ENCODE measurements at regions not wholly inside any gene's neighbourhood (a gene's known extent, or its start where the extent isn't known, plus 50 kb on each side); places are given as distances from the start of the nearest gene placed in this dataset.
"Not testable (repeated sequence)": the region's sequence is repeated elsewhere in the genome, so short reads cannot be mapped to it uniquely, and the experiment has no call there.

DNA sequence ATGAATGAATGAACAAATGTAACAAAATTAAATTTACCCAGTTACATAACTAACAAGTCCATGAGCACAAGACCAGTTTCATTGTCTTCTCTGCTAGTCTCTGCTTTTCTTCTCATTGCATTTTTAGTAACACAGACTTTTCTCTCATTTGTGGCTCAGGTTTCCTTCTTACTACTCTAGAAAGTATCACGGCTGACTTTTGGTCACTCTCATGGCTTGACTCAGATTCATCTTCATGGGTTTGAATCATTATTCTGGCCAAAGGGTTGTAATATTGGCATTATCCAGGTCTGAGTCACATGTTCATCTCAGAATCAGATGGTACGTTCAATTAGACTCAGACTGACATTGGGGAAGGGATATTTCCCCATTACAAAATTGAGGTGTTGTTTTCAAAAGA is 121.5 kb upstream of the SATB1 start:
- no peak for DNase-seq (ENCODE audit: low spot score)

DNA sequence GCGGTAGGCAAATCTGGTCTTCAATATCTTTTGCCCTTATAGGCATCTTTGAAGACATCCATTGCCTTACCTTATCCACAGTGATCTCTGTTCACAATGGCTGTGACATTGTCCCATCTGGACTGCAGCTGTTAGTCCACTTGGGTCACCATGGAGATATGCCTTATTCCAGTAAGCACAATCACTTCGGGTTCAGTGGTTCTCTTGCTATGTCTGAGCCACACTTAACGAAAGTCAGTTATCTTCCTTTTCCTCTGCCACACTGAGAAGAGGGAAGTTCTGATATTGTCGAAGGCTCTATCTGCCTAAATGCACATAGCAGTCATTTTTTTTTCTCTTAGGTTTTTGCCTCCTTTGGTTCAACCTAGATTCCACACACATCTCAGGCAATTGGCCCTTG is 119.0 kb upstream of the SATB1 start:
- DNase-seq (ENCODE audit: low spot score): no peak

DNA sequence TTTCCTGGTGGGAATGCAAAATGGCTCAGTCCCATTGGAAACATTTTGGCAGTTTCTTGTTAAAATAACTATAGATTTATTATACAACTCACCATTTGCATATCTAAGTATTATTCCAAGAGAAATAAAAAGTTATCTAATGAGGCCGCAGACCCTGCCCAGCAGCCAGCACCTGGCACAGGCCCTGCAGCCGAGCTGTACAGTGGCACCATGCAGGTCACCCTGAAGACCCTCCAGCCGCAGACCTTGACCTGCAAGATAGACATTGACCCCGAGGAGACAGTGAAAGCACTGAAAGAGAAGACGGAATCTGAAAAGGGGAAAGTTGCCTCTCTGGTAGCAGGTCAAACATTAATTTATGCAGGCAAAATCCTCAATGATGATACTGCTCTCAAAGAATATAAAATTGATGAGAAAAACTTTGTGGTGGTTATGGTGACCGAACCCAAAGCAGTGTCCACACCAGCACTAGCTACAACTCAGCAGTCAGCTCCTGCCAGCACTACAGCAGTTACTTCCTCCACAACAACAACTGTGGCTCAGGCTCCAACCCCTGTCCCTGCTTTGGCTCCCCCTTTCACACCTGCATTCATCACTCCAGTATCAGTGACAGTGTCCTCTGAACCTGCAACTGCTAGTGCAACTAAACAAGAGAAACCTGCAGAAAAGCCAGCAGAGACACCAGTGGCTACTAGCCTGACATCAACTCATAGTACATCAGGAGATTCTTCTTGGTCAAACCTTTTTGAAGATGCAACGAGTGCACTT is 113.5 kb upstream of the SATB1 start:
- no peak for DNase-seq (ENCODE audit: low spot score)

- DNase-seq (ENCODE audit: low spot score): no peak
These were observed 107.9 kb upstream of the SATB1 start for GRCh38 chr3:18533039-18533438.

DNA sequence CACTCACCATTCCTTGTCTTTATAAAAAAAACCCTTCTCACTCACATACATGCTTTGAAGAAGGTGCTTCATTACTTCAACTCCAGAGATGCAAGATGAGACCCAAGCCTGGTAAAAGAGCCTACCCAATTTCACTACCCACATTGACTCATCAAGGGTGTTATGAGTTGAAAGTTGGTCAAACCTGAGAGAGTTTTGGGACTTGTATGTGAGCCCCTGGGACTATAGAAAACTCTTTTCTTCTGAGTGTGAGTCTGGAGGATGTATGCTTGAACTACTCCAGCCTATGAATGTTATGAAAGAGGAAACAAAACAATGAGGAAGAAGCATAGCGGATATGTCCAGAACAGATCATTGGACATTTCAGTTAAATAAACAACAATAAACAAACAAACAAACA is 106.5 kb upstream of the SATB1 start:
- DNase-seq (ENCODE audit: low spot score): no peak

DNA sequence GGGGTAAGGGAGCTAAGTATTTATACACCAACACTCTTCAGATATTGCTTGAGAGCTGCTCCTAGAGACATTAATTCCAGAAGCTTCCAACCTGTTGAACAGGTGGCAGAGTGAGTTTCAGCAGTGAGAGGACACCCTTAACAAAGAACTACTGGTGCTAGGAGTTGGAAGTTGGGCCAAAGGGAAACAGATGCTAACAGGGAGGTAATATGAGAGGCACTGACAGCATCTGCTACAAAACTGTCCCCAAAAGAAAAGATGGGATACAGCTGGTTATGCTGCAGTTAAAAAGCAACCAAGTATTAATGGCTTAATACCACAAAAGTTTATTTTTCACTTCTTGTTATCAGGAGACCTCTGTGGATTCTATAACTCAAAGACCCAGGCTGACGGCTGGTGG is 104.5 kb upstream of the SATB1 start:
- DNase-seq (ENCODE audit: low spot score): no peak

DNA sequence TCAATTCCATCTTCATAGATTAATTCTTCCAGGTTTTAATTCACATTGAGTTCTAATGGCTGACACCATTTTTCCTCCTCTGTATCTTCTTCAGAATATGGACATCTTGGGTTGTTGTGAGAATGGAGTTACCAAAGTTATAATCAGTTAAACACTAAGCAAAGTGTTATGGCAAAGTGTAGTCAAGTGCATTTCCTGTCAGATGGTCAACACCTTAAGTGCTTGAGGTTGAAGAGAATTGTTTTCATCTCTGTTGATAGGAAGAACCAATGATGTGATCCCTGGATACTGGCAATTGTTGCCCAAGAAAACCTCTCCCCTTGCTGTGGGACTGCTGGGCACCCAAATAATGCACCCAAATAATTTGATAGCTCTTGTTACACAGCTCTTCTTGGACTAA is 102.6 kb upstream of the SATB1 start:
- DNase-seq (ENCODE audit: low spot score): no peak

DNA sequence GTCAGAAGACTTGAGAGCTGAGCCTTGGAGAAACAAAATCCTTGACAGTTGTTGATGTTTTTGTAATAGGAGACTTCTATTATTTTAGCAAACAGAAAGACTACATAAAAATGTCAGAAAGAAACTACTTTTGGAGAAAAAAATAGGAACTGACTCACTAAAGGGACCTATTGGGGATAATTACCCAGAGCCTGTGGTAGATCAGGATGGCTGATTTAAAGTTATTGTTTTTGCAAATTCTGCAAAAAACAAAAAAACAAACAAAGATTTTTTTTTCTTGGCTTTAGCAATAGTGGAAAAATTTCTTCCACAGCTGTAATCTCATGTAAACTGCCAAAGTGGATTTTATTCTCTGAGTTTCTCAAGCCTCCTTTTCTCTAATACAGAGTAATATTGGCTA is 101.5 kb upstream of the SATB1 start:
- no peak for DNase-seq (ENCODE audit: low spot score)

- not testable (repeated sequence) for DNase-seq (ENCODE audit: low spot score)
These were observed 91.0 kb upstream of the SATB1 start for GRCh38 chr3:18516170-18516569.

DNA sequence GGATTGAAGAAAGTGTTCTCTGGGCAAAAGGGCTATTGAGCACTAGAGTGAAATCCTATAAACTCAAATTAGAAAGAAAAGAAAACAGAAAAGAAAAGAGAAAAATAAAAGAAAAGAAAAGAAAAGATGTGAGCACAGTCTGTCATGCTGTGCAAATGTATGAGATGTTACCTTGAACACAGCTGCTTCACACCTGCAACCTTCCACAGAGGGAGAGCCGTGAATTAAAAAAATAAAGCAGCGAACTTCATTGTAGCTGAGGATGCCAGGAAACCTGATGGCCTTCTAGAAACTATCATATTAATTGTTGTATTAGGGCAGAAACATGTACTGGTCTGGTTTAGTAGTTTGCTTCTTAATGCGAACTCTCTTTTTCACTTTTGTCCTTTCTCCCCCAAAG is 88.0 kb upstream of the SATB1 start:
- no peak for DNase-seq (ENCODE audit: low spot score)

GRCh38 chr3:18512007-18512406 is 86.9 kb upstream of the SATB1 start:
- DNase-seq (ENCODE audit: low spot score): no peak

- DNase-seq (ENCODE audit: low spot score): no peak
These were observed 85.8 kb upstream of the SATB1 start for GRCh38 chr3:18510947-18511346.

DNA sequence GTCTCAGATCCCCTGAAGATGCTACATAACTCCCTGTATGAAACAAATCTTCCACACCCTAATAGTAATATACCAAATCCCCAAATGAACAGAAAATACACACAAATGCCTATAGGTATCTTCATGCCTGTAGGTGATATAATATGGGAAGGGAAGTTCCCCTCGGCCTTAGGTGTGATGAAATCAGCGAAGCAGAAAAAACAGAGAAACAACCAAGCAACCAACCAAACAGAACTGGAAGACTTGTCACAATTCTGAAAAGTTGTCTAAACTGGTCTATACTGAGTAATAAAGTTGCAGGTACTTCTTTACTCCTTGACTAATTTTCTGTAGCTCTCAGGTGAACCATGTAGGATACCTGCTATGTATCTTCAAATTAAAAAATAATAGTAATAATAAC is 82.2 kb upstream of the SATB1 start:
- no peak for DNase-seq (ENCODE audit: low spot score)

DNA sequence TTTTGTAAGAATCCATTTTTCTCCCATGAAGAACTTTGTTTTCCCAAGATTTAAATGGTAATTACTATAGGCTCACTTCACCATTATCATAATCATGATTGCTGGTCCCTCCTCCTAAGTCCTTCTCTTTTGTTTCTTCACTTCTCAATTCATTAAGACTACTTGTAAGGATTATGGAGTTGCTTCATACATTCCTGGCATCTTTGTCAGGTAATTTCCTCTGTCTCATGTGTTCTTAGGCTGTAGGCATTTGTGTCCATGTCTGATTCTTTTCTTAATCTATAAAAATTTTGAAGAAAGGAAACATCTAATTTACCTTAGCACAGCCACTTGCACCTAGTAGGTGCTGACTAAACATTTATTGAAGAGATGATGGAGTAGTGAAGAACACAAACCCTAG is 79.9 kb upstream of the SATB1 start:
- DNase-seq (ENCODE audit: low spot score): no peak

- DNase-seq (ENCODE audit: low spot score): peak; percentile 5
These were observed 76.7 kb upstream of the SATB1 start for GRCh38 chr3:18501679-18502343.

GRCh38 chr3:18500322-18500721 is 75.2 kb upstream of the SATB1 start:
- no peak for DNase-seq (ENCODE audit: low spot score)

- no peak for DNase-seq (ENCODE audit: low spot score)
These were observed 74.2 kb upstream of the SATB1 start for GRCh38 chr3:18499301-18499700.

- no peak for DNase-seq (ENCODE audit: low spot score)
These were observed 69.1 kb upstream of the SATB1 start for GRCh38 chr3:18494251-18494650.

- no peak for DNase-seq (ENCODE audit: low spot score)
These were observed 64.8 kb upstream of the SATB1 start for GRCh38 chr3:18489939-18490338.

DNA sequence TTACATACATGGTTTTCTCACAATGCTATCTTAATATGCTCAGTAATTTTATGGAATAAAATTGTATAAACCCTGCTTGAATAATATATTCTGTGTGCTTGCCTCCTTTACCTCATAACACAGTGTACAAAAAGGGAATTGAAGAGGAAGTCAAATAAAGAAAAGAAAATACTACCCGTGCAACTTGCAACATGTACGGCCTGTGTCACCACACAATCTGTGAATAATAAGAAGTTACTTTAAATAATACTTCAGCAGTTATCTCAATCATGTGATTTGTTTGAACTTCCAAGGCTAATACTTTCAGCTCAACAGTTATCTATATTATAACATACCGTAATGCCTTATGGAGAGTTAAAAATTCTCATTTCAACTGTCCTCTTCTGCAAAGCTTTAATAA is 58.1 kb upstream of the SATB1 start:
- no peak for DNase-seq (ENCODE audit: low spot score)

DNA sequence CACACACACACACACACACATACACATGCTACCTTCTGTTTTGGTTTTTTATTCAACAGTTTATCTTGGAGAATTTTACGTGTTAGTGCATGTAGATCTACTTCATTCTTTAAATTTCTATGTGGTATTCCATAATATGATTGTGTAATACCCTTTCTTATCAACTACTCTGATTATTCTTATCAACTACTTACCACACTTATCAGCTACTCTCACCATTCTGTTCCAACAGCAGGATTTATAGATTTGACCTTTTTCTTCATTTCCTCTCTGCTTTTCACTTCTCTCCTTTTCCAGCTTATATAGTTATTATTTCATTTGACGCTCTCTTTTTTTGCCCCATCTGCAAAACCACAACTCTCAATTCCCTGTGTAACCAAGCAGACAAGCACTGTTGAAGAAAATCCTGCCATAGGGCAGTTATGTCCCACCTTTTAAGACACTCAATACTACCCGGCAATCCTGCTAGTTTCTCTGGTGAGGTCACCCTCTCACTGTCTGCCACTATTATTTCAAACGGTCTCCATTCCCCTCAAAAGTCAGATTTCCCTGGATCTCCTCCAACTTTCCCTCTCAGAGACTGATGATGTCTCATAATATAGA is 56.9 kb upstream of the SATB1 start:
- no peak for DNase-seq (ENCODE audit: low spot score)

GRCh38 chr3:18477620-18478019 is 52.5 kb upstream of the SATB1 start:
- no peak for DNase-seq (ENCODE audit: low spot score)
